ENCODE measurements at regions not wholly inside any gene's neighbourhood (a gene's known extent, or its start where the extent isn't known, plus 50 kb on each side); places are given as distances from the start of the nearest gene placed in this dataset.

GRCh38 chr16:55249361-55249760 lies 74.6 kb upstream of the IRX6 start:
- TF ChIP-seq, protein P1, sequence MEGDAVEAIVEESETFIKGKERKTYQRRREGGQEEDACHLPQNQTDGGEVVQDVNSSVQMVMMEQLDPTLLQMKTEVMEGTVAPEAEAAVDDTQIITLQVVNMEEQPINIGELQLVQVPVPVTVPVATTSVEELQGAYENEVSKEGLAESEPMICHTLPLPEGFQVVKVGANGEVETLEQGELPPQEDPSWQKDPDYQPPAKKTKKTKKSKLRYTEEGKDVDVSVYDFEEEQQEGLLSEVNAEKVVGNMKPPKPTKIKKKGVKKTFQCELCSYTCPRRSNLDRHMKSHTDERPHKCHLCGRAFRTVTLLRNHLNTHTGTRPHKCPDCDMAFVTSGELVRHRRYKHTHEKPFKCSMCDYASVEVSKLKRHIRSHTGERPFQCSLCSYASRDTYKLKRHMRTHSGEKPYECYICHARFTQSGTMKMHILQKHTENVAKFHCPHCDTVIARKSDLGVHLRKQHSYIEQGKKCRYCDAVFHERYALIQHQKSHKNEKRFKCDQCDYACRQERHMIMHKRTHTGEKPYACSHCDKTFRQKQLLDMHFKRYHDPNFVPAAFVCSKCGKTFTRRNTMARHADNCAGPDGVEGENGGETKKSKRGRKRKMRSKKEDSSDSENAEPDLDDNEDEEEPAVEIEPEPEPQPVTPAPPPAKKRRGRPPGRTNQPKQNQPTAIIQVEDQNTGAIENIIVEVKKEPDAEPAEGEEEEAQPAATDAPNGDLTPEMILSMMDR (IDR thresholded peaks at IDR 0.05; ENCODE audit: extremely low read depth in 1 of 2, insufficient read depth in 1 of 2, low read depth in 1 of 2, low read length in 2 of 2) = no peak
- TF ChIP-seq EZH2 (IDR thresholded peaks at IDR 0.05; ENCODE audit: borderline replicate concordance, low read depth, low read length, severe bottlenecking) = no peak
- no peak for TF ChIP-seq POLR2A (IDR thresholded peaks at IDR 0.05; ENCODE audit: low read depth, low read length)
- no peak for TF ChIP-seq POLR2AphosphoS5 (IDR thresholded peaks at IDR 0.05; ENCODE audit: insufficient read depth, low read depth, low read length)
- no peak for TF ChIP-seq JUN (IDR thresholded peaks at IDR 0.05; ENCODE audit: borderline replicate concordance, insufficient read depth, insufficient read length, low read depth)
- TF ChIP-seq MAX (IDR thresholded peaks at IDR 0.05; ENCODE audit: insufficient read depth, insufficient read length) = no peak

Data from endothelial cell of umbilical vein (primary cell).